ENCODE measurements at regions not wholly inside any gene's neighbourhood (a gene's known extent, or its start where the extent isn't known, plus 50 kb on each side); places are given as distances from the start of the nearest gene placed in this dataset.
"Not testable (repeated sequence)": the region's sequence is repeated elsewhere in the genome, so short reads cannot be mapped to it uniquely, and the experiment has no call there.

DNA sequence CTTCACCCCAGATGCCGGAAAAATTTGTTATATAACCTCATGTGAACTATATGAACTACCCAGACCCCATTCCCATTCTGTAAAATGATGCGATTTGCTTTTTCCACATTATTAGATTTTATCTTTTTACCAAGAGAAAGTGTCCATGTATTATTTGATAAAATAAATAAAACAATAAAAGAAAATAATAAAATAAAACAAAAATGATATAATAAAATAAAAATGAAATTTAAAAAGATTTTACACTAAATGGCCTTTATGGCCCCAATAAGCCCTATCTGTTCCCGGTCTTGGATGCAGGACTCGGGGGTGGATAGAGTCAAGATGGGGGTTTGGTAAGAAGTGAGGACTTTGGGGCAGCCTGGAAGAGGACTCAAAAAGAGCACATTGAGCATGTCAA lies 357.2 kb downstream of the MATN1 start:
- DNase-seq (ENCODE audit: low read depth): no peak
- no peaks in the 10 kb centered on the region for H3K36me3 ChIP-seq (ENCODE audit: control insufficient read depth, insufficient read depth, low read length)
- H3K27me3 ChIP-seq (ENCODE audit: control insufficient read depth, insufficient read depth, low read length): peaks cover 5% of the 10 kb centered on the region
- TF ChIP-seq, protein P1, sequence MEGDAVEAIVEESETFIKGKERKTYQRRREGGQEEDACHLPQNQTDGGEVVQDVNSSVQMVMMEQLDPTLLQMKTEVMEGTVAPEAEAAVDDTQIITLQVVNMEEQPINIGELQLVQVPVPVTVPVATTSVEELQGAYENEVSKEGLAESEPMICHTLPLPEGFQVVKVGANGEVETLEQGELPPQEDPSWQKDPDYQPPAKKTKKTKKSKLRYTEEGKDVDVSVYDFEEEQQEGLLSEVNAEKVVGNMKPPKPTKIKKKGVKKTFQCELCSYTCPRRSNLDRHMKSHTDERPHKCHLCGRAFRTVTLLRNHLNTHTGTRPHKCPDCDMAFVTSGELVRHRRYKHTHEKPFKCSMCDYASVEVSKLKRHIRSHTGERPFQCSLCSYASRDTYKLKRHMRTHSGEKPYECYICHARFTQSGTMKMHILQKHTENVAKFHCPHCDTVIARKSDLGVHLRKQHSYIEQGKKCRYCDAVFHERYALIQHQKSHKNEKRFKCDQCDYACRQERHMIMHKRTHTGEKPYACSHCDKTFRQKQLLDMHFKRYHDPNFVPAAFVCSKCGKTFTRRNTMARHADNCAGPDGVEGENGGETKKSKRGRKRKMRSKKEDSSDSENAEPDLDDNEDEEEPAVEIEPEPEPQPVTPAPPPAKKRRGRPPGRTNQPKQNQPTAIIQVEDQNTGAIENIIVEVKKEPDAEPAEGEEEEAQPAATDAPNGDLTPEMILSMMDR (IDR thresholded peaks at IDR 0.05; ENCODE audit: insufficient read depth, low read length, poor library complexity, severe bottlenecking): no peak
- no peak overlapping the region for H3K4me3 ChIP-seq (ENCODE audit: low read depth, low read length)

DNA sequence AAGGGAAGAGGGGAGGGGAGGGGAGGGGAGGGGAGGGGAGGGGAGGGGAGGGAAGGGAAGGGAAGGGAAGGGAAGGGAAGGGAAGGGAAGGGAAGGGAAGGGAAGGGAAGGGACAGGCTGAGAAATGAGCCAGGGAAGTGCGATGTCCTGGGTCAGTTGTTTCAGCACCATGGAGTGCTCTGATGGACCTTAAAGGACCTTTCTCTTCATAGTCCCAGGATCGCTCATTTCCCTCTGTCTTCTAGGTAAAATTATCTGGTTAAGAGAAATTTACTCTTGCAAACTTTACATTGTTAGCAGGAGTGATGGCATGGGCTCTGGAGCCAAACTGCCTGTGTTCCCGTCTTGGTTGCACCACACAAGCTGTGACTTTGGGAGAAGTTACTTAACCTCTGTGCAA lies 357.8 kb downstream of the MATN1 start:
- H3K36me3 ChIP-seq (ENCODE audit: control insufficient read depth, insufficient read depth, low read length): no peaks in the 10 kb centered on the region
- TF ChIP-seq, protein P1 (IDR thresholded peaks at IDR 0.05; ENCODE audit: insufficient read depth, low read length, poor library complexity, severe bottlenecking): no peak

DNA sequence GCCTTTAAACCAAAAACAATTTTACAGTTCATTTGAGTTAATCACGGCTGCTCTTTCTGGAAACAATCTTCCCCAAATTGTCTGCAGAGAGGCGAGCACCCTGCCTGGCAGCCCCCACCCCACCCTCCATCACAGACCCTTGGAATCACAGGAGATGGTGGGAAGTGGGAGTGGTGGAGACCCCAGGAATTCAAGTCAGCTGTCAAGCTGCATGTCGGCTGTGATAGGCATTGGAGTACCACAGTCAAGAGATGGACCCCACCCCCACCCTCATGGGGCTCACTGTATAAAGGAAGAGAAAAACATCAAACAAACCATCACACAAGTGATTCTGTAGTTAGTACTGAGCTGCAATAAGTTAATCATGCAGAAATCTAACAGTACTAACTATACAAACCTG lies 360.4 kb downstream of the MATN1 start:
- DNase-seq (ENCODE audit: low read depth): no peak
- Histone ChIP-seq H3K36me3 (ENCODE audit: control insufficient read depth, insufficient read depth, low read length) (no peaks in the 10 kb centered on the region), H3K4me3 (ENCODE audit: low read depth, low read length) (no peak overlapping the region), H3K27me3 (ENCODE audit: control insufficient read depth, insufficient read depth, low read length) (peaks cover 7% of the 10 kb centered on the region)
- TF ChIP-seq, protein P1 (IDR thresholded peaks at IDR 0.05; ENCODE audit: insufficient read depth, low read length, poor library complexity, severe bottlenecking): no peak

More for the DNA sequence above, 357.8 kb downstream of the MATN1 start:
- Histone ChIP-seq H3K27me3 (ENCODE audit: control insufficient read depth, insufficient read depth, low read length) (peaks cover 7% of the 10 kb centered on the region), H3K4me3 (ENCODE audit: low read depth, low read length) (no peak overlapping the region)
- DNase-seq (ENCODE audit: low read depth): no peak

DNA sequence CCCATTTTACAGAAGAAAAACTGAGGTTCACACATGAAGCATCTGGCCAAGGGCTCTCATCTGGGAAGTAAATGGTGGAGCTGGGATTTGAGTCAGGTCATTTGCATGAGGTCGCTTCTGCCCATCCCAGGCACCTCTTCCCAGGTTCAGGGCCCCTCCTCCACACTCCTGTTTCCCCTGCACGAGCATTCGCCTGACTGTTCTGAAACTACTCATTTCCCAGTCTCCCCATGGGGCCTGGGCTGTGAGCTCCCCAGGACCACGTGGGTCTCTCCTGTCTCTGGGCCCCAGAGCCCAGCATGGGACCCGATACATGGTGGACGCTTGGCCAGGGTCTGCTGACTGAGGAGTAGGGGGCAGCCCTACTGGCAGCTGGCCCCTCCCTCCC lies 360.8 kb downstream of the MATN1 start:
- no peak for DNase-seq (ENCODE audit: low read depth)
- peaks cover 7% of the 10 kb centered on the region for H3K27me3 ChIP-seq (ENCODE audit: control insufficient read depth, insufficient read depth, low read length)
- H3K36me3 ChIP-seq (ENCODE audit: control insufficient read depth, insufficient read depth, low read length): no peaks in the 10 kb centered on the region
- TF ChIP-seq, protein P1 (IDR thresholded peaks at IDR 0.05; ENCODE audit: insufficient read depth, low read length, poor library complexity, severe bottlenecking): no peak
- no peak overlapping the region for H3K4me3 ChIP-seq (ENCODE audit: low read depth, low read length)

DNA sequence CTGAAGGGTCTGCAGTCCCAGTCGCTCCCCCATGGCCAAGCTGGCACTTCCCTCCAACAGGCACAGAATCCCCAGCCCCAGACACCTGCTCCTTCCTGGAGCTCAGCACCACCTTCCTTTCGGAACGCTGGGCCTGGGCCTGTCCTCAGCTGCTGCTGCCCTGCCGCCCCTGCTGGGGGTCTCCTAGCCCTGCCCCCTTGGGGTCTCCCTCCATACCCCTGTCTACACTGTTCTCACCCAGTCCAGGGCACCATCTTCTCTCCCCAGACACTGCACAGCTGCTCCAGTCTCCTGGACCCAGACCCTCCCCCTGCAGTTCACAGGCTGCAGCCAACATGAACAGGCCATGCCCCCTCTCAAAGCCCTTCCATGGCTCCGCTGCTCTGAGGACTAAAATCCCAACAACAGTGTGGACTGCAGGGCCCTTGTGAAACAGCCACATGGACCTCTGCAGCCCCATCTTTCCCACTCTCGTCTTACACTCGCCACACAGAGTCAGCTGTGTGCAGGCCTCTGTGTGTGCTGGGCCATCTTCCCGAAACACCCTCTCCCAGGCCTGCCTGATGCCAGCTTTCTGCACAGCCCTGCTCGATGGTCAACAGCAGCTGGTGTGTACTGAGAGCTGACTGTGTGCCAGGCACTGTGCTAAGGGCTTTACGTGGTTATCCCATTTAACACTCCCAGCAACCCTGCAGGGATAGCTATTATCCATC lies 361.3 kb downstream of the MATN1 start:
- H3K4me3 ChIP-seq (ENCODE audit: low read depth, low read length); H3K36me3 ChIP-seq (ENCODE audit: control insufficient read depth, insufficient read depth, low read length); DNase-seq (ENCODE audit: low read depth); H3K27me3 ChIP-seq (ENCODE audit: control insufficient read depth, insufficient read depth, low read length): not testable (repeated sequence)

DNA sequence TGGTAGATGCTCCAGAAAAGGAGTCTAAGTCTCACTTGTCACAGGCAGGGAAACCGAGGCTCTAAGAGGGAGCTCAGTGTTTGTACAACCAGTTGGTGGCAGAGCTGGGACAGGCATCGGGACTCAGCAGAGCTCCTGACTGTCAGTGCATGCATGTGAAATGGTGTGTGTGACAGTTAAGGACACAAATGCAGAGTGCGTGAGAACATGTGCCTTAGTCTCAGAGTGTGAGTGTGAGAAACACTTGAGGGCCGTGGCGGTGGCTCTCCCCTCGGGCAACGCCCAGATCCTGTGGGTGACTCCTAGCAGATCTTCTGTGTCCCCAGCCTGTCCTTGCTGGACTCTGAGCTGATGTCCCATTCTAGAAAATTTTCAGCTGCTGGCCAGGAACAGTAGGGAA lies 362.6 kb downstream of the MATN1 start:
- Histone ChIP-seq H3K27me3 (ENCODE audit: control insufficient read depth, insufficient read depth, low read length) (peaks cover 7% of the 10 kb centered on the region), H3K4me3 (ENCODE audit: low read depth, low read length) (no peak overlapping the region), H3K36me3 (ENCODE audit: control insufficient read depth, insufficient read depth, low read length) (no peaks in the 10 kb centered on the region)
- no peak for DNase-seq (ENCODE audit: low read depth)
- TF ChIP-seq, protein P1 (IDR thresholded peaks at IDR 0.05; ENCODE audit: insufficient read depth, low read length, poor library complexity, severe bottlenecking): no peak

All from kidney epithelial cell (primary cell).